ENCODE measurements at regions not wholly inside any gene's neighbourhood (a gene's known extent, or its start where the extent isn't known, plus 50 kb on each side); places are given as distances from the start of the nearest gene placed in this dataset.

DNA sequence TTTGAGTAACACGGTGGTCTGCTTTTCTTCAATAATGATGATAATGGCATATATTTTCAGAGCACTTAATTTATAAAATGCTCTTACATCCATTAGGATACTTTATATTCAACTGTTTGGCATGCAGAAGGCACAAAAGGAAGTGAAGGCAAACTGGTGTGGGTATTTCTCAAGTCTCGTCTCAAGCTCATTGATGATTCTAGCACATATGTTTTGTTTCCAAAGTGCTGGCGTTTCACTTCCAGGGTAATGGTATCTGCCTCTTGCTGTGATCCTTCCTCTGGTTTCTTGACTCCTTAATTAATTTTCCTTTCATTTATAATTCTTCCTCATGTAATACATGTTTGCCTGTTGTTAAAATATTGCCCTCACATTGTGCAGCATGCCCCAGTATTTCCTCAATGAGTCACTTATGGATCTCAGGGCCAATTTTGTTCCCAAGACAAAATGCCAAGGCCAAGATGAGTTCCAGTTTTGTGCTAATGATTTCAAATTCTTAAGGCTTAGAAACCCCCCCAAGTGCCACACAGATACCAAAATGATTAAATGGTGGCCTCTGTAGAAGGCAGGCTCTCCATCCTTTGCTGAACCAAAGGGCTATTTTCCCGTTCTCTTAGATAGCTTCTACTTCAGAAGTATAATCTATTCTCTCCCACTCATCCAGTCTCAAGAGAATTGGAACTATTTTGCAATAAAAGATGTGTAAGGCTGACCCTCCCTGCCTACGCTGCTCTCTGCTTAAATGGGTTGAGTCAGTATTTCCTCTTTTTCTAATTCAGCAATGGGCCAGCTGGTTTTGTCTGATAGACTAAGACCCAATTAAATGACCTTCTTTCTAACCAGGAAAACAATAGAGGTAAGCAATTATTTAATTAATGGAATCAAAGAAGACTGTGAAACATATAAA, 171.2 kb downstream of the ZNF365 start:
- TF ChIP-seq POLR2A (IDR thresholded peaks at IDR 0.05) (no peak), CTCF (IDR thresholded peaks at IDR 0.05) (no peak)

Measured in heart left ventricle (tissue), 13 donors.